WTC11 (cell line): ENCODE measurements at regions not wholly inside any gene's neighbourhood (a gene's known extent, or its start where the extent isn't known, plus 50 kb on each side); places are given as distances from the start of the nearest gene placed in this dataset.
"Not testable (repeated sequence)": the region's sequence is repeated elsewhere in the genome, so short reads cannot be mapped to it uniquely, and the experiment has no call there.

ENCODE experiments used
- ATAC-seq: fragments of 200-7000 bp; cut with Tn5 transposase; 2 replicates; pipeline ENCODE4 v1.10.0; 2021; ENCODE audit warnings: mild to moderate bottlenecking, moderate library complexity
- CTCF ChIA-PET: fragments of 300-600 bp; sonication (Branson Sonifier 250); formaldehyde crosslinking; loops from one replicate; lab custom pipeline; 2021; ENCODE audit warnings: antibody characterized with exemption; lab: Charles Lee
- POLR2A ChIA-PET: fragments of 350-600 bp; sonication (Branson Sonifier 250); formaldehyde crosslinking; loops from one replicate; lab custom pipeline; 2021; ENCODE audit warnings: antibody characterized with exemption; lab: Charles Lee
- DNase-seq: peaks from one replicate; pipeline ENCODE4 v3.0.0; 2021; ENCODE audit warnings: low spot score
- H3K27ac Mint-ChIP-seq: 2 replicates; pipeline ENCODE4 v1.8.0; 2021; ENCODE audit warnings: mixed read lengths
- H3K27me3 Mint-ChIP-seq: 2 replicates; pipeline ENCODE4 v1.8.0; 2021; ENCODE audit warnings: low read depth, mild to moderate bottlenecking, moderate library complexity, mixed read lengths
- H3K36me3 Mint-ChIP-seq: 2 replicates; pipeline ENCODE4 v1.8.0; 2021; ENCODE audit warnings: mixed read lengths
- H3K4me1 Mint-ChIP-seq: 2 replicates; pipeline ENCODE4 v1.8.0; 2022; ENCODE audit warnings: mixed read lengths
- H3K4me3 Mint-ChIP-seq: 2 replicates; pipeline ENCODE4 v1.8.0; 2021; ENCODE audit warnings: mild to moderate bottlenecking, moderate library complexity, mixed read lengths
- H3K9me3 Mint-ChIP-seq: 2 replicates; pipeline ENCODE4 v1.8.0; 2021; ENCODE audit warnings: mixed read lengths
- JUN ChIP-seq: sonication (generic); formaldehyde crosslinking; IDR thresholded peaks from 2 replicates; pipeline ENCODE4 v1.8.0; 2023; ENCODE audit warnings: mild to moderate bottlenecking, missing genetic modification reagents
- NR2C2 ChIP-seq: sonication (generic); formaldehyde crosslinking; IDR thresholded peaks from 2 replicates; pipeline ENCODE4 v1.8.0; 2022; ENCODE audit warnings: mild to moderate bottlenecking, missing genetic modification reagents
- PRRX2 ChIP-seq: fragments of 250-450 bp; sonication (Bioruptor Pico); IDR thresholded peaks from 2 replicates; pipeline ENCODE4 v1.8.0; 2021; ENCODE audit warnings: mild to moderate bottlenecking
- RELA ChIP-seq: sonication (generic); formaldehyde crosslinking; IDR thresholded peaks from 2 replicates; pipeline ENCODE4 v1.8.1; 2022; ENCODE audit warnings: missing genetic modification reagents, mild to moderate bottlenecking, borderline replicate concordance
- SP1 ChIP-seq: sonication (generic); formaldehyde crosslinking; conservative IDR thresholded peaks from 2 replicates; pipeline ENCODE4 v1.8.1; 2022; ENCODE audit warnings: missing genetic modification reagents
- TEAD4 ChIP-seq: sonication (generic); formaldehyde crosslinking; IDR thresholded peaks from 2 replicates; pipeline ENCODE4 v1.8.0; 2022; ENCODE audit warnings: mild to moderate bottlenecking, missing genetic modification reagents
- ZBTB21 ChIP-seq: sonication (generic); formaldehyde crosslinking; IDR thresholded peaks from 2 replicates; pipeline ENCODE4 v1.8.1; 2023; ENCODE audit warnings: mild to moderate bottlenecking, missing genetic modification reagents, borderline replicate concordance
- ZNF138 ChIP-seq: sonication (generic); formaldehyde crosslinking; conservative IDR thresholded peaks from 2 replicates; pipeline ENCODE4 v1.8.1; 2022; ENCODE audit warnings: mild to moderate bottlenecking, moderate library complexity, missing genetic modification reagents
- TF ChIP-seq, protein P1 (sequence below): fragments of 200-600 bp; IDR thresholded peaks from 2 replicates; pipeline ENCODE4 v1.8.0; 2022; ENCODE audit warnings: antibody characterized with exemption
- TF ChIP-seq, protein P2 (sequence below): sonication (generic); formaldehyde crosslinking; IDR thresholded peaks from 2 replicates; pipeline ENCODE4 v1.8.1; 2023; ENCODE audit warnings: mild to moderate bottlenecking, missing genetic modification reagents
- TF ChIP-seq, protein P3 (sequence below): fragments of 250-450 bp; sonication (Bioruptor Pico); IDR thresholded peaks from 2 replicates; pipeline ENCODE4 v1.9.0; 2021; ENCODE audit warnings: mild to moderate bottlenecking, borderline replicate concordance
- TF ChIP-seq, protein P4 (sequence below): fragments of 250-450 bp; sonication (Bioruptor Pico); IDR thresholded peaks from 2 replicates; pipeline ENCODE4 v1.9.0; 2021; ENCODE audit warnings: mild to moderate bottlenecking
- TF ChIP-seq, protein P5 (sequence below): sonication (generic); formaldehyde crosslinking; IDR thresholded peaks from 2 replicates; pipeline ENCODE4 v1.8.1; 2023; ENCODE audit warnings: mild to moderate bottlenecking, missing genetic modification reagents, borderline replicate concordance
- TF ChIP-seq, protein P6 (sequence below): sonication (generic); formaldehyde crosslinking; IDR thresholded peaks from 2 replicates; pipeline ENCODE4 v1.8.1; 2022; ENCODE audit warnings: low read depth, mild to moderate bottlenecking, moderate library complexity, missing genetic modification reagents, borderline replicate concordance

DNA sequence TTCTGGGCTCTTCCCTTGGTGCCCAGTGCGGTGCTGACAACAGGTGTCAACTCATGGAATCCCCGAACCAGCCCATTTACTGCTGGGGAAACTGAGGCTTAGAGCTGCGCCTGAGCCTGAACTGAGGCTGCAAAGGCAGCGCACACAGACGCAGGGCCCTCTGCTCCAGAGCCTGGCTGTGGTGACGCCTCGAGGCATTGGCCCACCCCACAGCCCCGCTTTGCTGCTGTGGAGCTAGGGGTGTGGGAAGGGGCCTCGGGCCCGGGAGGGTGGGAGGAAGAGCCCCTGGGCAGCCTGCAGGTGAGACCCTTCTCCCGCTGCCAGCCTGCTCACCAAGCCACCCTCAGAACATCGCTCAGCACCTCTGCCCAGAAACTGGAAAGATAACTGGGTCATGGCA, 97.4 kb upstream of the LRPAP1 start:
- ATAC-seq = no peak
- no peaks in the 10 kb centered on the region for H3K36me3 Mint-ChIP-seq
- POLR2A ChIA-PET = no interaction called here
- H3K4me1 Mint-ChIP-seq = no peaks in the 10 kb centered on the region; the same call in 1 of the 2 replicates
- H3K27me3 Mint-ChIP-seq = peaks cover 3% of the 10 kb centered on the region; the same call in 1 of the 2 replicates
- no peak overlapping the region for H3K4me3 Mint-ChIP-seq
- DNase-seq = no peak
- no peak overlapping the region for H3K27ac Mint-ChIP-seq
- no peak for TF ChIP-seq SP1 (CRISPR knock-in tag)
- TF ChIP-seq JUN (CRISPR knock-in tag) = no peak
- TF ChIP-seq, protein P1, sequence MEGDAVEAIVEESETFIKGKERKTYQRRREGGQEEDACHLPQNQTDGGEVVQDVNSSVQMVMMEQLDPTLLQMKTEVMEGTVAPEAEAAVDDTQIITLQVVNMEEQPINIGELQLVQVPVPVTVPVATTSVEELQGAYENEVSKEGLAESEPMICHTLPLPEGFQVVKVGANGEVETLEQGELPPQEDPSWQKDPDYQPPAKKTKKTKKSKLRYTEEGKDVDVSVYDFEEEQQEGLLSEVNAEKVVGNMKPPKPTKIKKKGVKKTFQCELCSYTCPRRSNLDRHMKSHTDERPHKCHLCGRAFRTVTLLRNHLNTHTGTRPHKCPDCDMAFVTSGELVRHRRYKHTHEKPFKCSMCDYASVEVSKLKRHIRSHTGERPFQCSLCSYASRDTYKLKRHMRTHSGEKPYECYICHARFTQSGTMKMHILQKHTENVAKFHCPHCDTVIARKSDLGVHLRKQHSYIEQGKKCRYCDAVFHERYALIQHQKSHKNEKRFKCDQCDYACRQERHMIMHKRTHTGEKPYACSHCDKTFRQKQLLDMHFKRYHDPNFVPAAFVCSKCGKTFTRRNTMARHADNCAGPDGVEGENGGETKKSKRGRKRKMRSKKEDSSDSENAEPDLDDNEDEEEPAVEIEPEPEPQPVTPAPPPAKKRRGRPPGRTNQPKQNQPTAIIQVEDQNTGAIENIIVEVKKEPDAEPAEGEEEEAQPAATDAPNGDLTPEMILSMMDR = no peak
- no peak for TF ChIP-seq RELA (CRISPR knock-in tag)
- no peak for TF ChIP-seq PRRX2 (CRISPR knock-in tag)
- no peak for TF ChIP-seq TEAD4 (CRISPR knock-in tag)
- TF ChIP-seq, protein P2, sequence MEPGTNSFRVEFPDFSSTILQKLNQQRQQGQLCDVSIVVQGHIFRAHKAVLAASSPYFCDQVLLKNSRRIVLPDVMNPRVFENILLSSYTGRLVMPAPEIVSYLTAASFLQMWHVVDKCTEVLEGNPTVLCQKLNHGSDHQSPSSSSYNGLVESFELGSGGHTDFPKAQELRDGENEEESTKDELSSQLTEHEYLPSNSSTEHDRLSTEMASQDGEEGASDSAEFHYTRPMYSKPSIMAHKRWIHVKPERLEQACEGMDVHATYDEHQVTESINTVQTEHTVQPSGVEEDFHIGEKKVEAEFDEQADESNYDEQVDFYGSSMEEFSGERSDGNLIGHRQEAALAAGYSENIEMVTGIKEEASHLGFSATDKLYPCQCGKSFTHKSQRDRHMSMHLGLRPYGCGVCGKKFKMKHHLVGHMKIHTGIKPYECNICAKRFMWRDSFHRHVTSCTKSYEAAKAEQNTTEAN (CRISPR knock-in tag) = no peak
- TF ChIP-seq, protein P3, sequence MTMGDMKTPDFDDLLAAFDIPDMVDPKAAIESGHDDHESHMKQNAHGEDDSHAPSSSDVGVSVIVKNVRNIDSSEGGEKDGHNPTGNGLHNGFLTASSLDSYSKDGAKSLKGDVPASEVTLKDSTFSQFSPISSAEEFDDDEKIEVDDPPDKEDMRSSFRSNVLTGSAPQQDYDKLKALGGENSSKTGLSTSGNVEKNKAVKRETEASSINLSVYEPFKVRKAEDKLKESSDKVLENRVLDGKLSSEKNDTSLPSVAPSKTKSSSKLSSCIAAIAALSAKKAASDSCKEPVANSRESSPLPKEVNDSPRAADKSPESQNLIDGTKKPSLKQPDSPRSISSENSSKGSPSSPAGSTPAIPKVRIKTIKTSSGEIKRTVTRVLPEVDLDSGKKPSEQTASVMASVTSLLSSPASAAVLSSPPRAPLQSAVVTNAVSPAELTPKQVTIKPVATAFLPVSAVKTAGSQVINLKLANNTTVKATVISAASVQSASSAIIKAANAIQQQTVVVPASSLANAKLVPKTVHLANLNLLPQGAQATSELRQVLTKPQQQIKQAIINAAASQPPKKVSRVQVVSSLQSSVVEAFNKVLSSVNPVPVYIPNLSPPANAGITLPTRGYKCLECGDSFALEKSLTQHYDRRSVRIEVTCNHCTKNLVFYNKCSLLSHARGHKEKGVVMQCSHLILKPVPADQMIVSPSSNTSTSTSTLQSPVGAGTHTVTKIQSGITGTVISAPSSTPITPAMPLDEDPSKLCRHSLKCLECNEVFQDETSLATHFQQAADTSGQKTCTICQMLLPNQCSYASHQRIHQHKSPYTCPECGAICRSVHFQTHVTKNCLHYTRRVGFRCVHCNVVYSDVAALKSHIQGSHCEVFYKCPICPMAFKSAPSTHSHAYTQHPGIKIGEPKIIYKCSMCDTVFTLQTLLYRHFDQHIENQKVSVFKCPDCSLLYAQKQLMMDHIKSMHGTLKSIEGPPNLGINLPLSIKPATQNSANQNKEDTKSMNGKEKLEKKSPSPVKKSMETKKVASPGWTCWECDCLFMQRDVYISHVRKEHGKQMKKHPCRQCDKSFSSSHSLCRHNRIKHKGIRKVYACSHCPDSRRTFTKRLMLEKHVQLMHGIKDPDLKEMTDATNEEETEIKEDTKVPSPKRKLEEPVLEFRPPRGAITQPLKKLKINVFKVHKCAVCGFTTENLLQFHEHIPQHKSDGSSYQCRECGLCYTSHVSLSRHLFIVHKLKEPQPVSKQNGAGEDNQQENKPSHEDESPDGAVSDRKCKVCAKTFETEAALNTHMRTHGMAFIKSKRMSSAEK (CRISPR knock-in tag) = no peak
- TF ChIP-seq, protein P4, sequence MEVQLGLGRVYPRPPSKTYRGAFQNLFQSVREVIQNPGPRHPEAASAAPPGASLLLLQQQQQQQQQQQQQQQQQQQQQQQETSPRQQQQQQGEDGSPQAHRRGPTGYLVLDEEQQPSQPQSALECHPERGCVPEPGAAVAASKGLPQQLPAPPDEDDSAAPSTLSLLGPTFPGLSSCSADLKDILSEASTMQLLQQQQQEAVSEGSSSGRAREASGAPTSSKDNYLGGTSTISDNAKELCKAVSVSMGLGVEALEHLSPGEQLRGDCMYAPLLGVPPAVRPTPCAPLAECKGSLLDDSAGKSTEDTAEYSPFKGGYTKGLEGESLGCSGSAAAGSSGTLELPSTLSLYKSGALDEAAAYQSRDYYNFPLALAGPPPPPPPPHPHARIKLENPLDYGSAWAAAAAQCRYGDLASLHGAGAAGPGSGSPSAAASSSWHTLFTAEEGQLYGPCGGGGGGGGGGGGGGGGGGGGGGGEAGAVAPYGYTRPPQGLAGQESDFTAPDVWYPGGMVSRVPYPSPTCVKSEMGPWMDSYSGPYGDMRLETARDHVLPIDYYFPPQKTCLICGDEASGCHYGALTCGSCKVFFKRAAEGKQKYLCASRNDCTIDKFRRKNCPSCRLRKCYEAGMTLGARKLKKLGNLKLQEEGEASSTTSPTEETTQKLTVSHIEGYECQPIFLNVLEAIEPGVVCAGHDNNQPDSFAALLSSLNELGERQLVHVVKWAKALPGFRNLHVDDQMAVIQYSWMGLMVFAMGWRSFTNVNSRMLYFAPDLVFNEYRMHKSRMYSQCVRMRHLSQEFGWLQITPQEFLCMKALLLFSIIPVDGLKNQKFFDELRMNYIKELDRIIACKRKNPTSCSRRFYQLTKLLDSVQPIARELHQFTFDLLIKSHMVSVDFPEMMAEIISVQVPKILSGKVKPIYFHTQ (CRISPR knock-in tag) = no peak
- TF ChIP-seq ZNF138 (CRISPR knock-in tag) = no peak
- TF ChIP-seq, protein P5, sequence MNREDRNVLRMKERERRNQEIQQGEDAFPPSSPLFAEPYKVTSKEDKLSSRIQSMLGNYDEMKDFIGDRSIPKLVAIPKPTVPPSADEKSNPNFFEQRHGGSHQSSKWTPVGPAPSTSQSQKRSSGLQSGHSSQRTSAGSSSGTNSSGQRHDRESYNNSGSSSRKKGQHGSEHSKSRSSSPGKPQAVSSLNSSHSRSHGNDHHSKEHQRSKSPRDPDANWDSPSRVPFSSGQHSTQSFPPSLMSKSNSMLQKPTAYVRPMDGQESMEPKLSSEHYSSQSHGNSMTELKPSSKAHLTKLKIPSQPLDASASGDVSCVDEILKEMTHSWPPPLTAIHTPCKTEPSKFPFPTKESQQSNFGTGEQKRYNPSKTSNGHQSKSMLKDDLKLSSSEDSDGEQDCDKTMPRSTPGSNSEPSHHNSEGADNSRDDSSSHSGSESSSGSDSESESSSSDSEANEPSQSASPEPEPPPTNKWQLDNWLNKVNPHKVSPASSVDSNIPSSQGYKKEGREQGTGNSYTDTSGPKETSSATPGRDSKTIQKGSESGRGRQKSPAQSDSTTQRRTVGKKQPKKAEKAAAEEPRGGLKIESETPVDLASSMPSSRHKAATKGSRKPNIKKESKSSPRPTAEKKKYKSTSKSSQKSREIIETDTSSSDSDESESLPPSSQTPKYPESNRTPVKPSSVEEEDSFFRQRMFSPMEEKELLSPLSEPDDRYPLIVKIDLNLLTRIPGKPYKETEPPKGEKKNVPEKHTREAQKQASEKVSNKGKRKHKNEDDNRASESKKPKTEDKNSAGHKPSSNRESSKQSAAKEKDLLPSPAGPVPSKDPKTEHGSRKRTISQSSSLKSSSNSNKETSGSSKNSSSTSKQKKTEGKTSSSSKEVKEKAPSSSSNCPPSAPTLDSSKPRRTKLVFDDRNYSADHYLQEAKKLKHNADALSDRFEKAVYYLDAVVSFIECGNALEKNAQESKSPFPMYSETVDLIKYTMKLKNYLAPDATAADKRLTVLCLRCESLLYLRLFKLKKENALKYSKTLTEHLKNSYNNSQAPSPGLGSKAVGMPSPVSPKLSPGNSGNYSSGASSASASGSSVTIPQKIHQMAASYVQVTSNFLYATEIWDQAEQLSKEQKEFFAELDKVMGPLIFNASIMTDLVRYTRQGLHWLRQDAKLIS (CRISPR knock-in tag) = no peak
- TF ChIP-seq, protein P6, sequence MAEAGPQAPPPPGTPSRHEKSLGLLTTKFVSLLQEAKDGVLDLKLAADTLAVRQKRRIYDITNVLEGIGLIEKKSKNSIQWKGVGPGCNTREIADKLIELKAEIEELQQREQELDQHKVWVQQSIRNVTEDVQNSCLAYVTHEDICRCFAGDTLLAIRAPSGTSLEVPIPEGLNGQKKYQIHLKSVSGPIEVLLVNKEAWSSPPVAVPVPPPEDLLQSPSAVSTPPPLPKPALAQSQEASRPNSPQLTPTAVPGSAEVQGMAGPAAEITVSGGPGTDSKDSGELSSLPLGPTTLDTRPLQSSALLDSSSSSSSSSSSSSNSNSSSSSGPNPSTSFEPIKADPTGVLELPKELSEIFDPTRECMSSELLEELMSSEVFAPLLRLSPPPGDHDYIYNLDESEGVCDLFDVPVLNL (CRISPR knock-in tag) = no peak
- no peak for TF ChIP-seq ZBTB21
- TF ChIP-seq NR2C2 = no peak
- CTCF ChIA-PET = no interaction called here
- H3K9me3 Mint-ChIP-seq = peaks cover 4% of the 10 kb centered on the region; the same call in 1 of the 2 replicates

DNA sequence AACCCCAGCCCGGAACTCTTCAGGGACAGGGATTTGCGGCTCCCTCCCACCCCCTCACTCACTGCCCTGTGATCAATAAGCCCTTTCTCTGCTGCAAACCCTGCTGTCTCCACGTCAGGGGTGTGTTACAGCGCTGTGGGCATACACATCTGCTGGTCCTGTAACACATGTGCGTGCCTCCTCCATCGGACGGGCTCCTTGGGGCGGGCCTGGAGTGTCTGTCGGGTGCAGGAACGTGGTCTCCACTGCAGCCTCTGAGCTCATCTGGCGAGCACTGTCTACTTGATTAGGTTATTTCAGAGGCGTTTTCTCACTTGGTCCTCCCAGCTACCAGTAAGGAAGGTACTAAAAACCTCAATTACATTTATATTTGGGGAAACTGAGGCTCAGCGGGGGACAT, 97.0 kb upstream of the LRPAP1 start:
- H3K4me3 Mint-ChIP-seq, H3K27me3 Mint-ChIP-seq, H3K9me3 Mint-ChIP-seq, H3K4me1 Mint-ChIP-seq, DNase-seq, H3K36me3 Mint-ChIP-seq, ATAC-seq, H3K27ac Mint-ChIP-seq, CTCF ChIA-PET, POLR2A ChIA-PET: not testable (repeated sequence)
